SK-N-DZ (cell line): ENCODE measurements at regions not wholly inside any gene's neighbourhood (a gene's known extent, or its start where the extent isn't known, plus 50 kb on each side); places are given as distances from the start of the nearest gene placed in this dataset.

Source experiments
- DNase-seq: peaks from one replicate; pipeline ENCODE4 v3.0.0-alpha.2; 2015; ENCODE audit warnings: low spot score

GRCh38 chr18:24826605-24827004 lies 366.2 kb downstream of the HRH4 start:
- DNase-seq = no peak

- DNase-seq = no peak
Observed at GRCh38 chr18:24827501-24827900, 367.1 kb downstream of the HRH4 start.

DNA sequence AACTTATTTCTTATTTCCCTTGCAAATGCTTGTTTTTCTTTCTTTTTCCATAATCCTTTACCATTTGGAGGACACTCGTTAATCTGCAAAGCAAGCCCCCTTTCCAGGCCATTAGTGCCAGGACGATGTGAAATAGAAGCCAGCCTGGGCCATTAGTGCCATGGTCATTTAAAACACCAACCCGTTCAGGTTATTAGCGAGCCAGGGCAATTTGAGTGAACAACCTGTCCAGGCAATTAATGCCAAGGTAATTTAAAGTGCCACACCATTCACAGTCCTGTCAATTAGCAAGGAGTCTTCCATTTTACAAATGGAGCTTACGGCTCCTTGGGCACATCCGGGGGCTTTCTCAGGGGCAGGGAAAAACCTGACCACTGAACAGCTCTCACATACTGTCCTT lies 370.6 kb downstream of the HRH4 start:
- DNase-seq = no peak

- no peak for DNase-seq
Observed at GRCh38 chr18:24831871-24832665, 371.6 kb downstream of the HRH4 start.

GRCh38 chr18:24835751-24836150 lies 375.3 kb downstream of the HRH4 start:
- no peak for DNase-seq

DNA sequence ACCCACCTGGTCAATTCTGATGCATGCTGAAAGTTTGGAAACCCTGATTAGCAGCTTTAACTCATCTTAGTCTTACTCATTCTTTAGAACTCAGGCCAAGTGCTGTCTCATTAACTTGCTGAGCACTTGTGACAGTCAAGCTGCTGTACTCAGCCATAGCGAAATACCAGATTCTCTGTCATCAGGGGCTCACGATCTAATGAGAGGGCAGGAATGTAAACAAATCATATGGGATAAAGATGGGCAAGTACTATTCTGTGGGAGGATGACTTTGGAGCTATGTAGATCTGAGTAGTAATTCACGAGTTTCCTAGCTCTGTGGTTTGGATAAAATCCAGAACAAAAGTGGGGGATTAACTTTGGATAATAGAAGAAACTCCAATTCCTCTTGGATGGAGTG lies 376.6 kb downstream of the HRH4 start:
- DNase-seq = no peak

DNA sequence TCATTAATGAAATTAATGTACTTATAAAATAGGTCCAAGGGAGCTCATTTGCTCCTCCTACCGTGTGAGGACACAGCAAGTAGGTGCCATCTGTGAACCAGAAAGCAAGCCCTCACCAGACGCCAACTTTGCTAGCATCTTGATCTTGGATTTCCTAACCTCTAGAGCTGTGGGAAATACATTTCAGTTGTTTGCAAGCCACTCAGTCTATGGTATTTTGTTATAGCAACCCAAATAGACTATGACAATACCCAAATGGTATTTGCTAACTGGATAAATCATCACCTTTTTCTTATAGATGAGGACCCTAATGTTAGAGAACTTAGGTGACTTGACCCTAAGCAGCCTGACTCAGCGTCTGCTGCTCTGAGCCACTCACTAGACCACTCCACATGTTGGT lies 379.6 kb downstream of the HRH4 start:
- no peak for DNase-seq

DNA sequence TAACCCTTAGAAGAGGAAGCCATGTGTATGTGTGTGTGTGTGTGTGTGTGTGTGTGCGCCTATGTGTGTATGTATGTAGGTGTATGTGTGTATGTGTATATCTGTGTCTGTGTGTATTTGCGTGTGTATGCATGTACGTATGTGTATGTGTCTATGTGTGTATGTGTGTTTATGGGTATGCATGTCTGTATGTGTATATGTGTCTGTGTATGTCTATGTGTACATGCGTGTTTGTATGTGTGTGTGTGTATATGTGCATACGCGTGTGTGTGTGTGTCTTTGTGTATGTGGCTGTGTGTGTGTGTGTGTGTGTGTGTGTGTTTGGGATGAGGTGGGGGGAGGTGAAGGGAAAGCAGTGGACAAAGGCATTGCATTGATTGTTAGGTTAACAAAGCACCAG lies 380.2 kb downstream of the HRH4 start:
- DNase-seq = no peak

DNA sequence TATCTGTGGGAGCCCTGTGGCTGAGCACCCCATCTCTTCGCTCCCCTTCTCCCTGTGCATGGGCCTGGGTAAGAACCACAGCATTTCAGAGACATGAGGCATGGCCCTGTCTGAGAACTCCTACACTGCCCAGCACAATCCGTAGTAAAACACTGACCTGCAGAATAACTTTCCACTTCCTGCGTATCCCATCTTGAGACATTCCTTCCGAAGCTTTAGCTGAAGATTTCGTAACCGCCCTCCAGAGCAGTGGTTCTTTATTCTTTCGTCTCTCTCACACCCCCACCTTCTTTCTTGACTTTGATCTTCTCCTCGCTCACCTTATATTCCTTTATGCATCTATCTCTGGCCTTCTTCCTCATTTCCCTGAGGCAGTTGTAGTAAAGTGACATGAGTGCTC lies 381.1 kb downstream of the HRH4 start:
- DNase-seq = no peak

DNA sequence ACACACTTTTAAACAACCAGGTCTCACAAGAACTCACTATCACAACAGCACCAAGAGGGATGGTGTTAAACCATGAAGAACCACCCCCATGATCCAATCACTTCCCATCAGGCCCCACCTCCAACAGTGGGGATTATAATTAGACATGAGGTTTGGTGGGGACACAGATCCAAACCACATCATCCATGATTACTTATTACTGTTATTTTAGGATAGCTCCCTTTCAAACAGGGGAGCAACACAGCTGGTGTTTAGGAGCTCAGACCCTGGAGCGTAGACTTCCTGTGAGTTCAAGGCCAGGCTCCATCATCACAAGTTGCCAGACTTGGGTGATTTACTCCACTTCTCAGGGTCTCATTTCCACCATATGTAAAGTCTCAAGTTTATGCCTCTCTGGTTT lies 382.7 kb downstream of the HRH4 start:
- DNase-seq = no peak

DNA sequence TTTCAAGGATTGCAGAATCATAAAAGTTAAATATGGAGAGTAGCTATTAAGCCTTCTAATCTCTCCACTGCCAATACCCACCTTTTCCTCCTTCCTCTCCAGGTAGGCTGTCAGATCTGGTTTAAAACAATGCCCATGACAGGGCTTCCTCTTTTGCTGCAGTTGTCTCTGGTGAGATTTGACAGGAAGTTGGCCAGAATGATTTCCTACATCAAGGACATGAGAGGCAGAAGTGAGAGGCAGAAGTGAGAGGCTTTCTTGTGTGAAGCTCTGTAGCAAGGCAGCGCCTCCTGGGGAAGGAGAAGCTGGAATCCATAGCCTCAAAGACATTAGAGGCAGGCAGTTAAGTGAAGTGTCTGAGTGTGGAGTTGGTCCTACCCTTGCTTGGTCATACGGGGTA lies 385.7 kb downstream of the HRH4 start:
- no peak for DNase-seq

DNA sequence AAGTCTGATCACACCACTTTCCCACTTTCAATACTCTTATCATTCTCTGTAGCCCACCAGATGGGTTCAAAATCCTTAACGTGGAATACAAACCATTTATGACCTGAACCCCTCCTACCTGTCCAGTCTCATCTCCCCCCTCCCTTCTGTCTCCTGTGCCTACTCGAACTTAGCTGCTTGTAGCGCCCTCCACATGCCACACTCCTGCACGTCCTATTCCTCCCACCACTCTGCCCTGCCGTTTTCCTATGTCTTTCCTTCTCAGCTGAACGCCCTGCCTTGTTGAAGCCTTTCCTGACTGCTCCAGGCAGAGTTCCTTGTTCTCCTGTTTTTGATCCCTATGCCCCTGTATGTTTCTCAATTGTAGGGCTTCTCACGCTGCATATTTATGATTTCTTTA lies 390.1 kb downstream of the HRH4 start:
- DNase-seq = no peak

GRCh38 chr18:24853076-24853475 lies 392.6 kb downstream of the HRH4 start:
- DNase-seq = no peak

GRCh38 chr18:24860978-24861680 lies 400.7 kb downstream of the HRH4 start:
- DNase-seq = no peak

DNA sequence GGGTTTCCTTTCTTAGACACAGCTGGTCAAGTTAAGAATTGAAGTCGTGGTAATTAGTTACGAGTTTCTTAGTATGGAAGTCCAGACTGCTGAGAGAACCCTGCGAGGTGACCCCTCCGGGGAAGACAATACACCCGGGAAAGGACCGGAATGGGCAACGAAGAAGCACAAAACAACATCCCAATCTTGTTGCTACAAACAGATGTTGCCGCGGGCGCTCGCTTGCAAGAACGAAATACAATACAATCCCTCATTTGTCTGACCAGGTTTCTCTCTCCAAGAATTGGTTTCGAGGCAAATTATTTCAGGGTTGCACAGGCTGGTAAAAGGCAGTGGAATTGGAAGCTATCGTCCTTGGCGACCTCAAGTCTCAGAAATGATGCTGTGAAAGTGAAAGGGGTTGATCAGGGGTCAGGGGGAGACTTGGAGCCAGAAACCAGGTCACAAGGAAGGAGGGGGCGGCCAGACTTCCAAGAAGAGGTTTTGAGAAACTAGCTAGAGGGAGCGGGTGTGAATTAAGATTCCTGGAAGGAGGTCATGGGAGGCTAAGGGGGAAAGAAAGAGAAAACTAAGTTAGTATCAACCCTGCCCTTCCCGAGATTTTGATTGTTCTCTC lies 401.9 kb downstream of the HRH4 start:
- DNase-seq = no peak

- DNase-seq = no peak
Observed at GRCh38 chr18:24868311-24868710, 407.9 kb downstream of the HRH4 start.

- DNase-seq = no peak
Observed at GRCh38 chr18:24868760-24869237, 408.4 kb downstream of the HRH4 start.

- DNase-seq = no peak
Observed at GRCh38 chr18:24869285-24869684, 408.8 kb downstream of the HRH4 start.

GRCh38 chr18:24875286-24875685 lies 414.8 kb downstream of the HRH4 start:
- DNase-seq = no peak

- no peak for DNase-seq
Observed at GRCh38 chr18:24875777-24876176, 415.3 kb downstream of the HRH4 start.

GRCh38 chr18:24876266-24876665 lies 415.8 kb downstream of the HRH4 start:
- DNase-seq = no peak

GRCh38 chr18:24877066-24877465 lies 416.6 kb downstream of the HRH4 start:
- no peak for DNase-seq

GRCh38 chr18:24877546-24877945 lies 417.1 kb downstream of the HRH4 start:
- DNase-seq = no peak
